Ishikawa (cell line): ENCODE measurements at regions not wholly inside any gene's neighbourhood (a gene's known extent, or its start where the extent isn't known, plus 50 kb on each side); places are given as distances from the start of the nearest gene placed in this dataset.

Experiments
- CEBPB ChIP-seq: IDR thresholded peaks from 2 replicates; pipeline ENCODE4 v1.6.1; 2012
- CREB1 ChIP-seq: IDR thresholded peaks from 2 replicates; pipeline ENCODE4 v1.6.1; 2012; ENCODE audit warnings: low read depth
- EGR1 ChIP-seq: IDR thresholded peaks from 2 replicates; pipeline ENCODE4 v1.6.1; 2012
- EP300 ChIP-seq: IDR thresholded peaks from 2 replicates; pipeline ENCODE4 v1.6.1; 2012; ENCODE audit warnings: borderline replicate concordance
- FOXM1 ChIP-seq: IDR thresholded peaks from 2 replicates; pipeline ENCODE4 v1.6.1; 2012; ENCODE audit warnings: low read depth, borderline replicate concordance
- NFIC ChIP-seq: IDR thresholded peaks from 2 replicates; pipeline ENCODE4 v1.6.1; 2012
- RAD21 ChIP-seq: IDR thresholded peaks from 2 replicates; pipeline ENCODE4 v1.6.1; 2012; ENCODE audit warnings: low read depth
- TAF1 ChIP-seq: IDR thresholded peaks from 2 replicates; pipeline ENCODE4 v1.6.1; 2012; ENCODE audit warnings: low read depth, mild to moderate bottlenecking
- TCF12 ChIP-seq: IDR thresholded peaks from 2 replicates; pipeline ENCODE4 v1.6.1; 2012; ENCODE audit warnings: low read depth
- USF1 ChIP-seq: IDR thresholded peaks from 2 replicates; pipeline ENCODE4 v1.6.1; 2012
- YY1 ChIP-seq: IDR thresholded peaks from 2 replicates; pipeline ENCODE4 v1.6.1; 2012; ENCODE audit warnings: low read depth
- ZBTB7A ChIP-seq: IDR thresholded peaks from 2 replicates; pipeline ENCODE4 v1.6.1; 2012; ENCODE audit warnings: low read depth
- TF ChIP-seq, protein P1 (sequence below): IDR thresholded peaks from 2 replicates; pipeline ENCODE4 v1.6.1; 2012; ENCODE audit warnings: low read depth, mild to moderate bottlenecking
- TF ChIP-seq, protein P2 (sequence below): IDR thresholded peaks from 2 replicates; pipeline ENCODE4 v1.6.1; 2012

DNA sequence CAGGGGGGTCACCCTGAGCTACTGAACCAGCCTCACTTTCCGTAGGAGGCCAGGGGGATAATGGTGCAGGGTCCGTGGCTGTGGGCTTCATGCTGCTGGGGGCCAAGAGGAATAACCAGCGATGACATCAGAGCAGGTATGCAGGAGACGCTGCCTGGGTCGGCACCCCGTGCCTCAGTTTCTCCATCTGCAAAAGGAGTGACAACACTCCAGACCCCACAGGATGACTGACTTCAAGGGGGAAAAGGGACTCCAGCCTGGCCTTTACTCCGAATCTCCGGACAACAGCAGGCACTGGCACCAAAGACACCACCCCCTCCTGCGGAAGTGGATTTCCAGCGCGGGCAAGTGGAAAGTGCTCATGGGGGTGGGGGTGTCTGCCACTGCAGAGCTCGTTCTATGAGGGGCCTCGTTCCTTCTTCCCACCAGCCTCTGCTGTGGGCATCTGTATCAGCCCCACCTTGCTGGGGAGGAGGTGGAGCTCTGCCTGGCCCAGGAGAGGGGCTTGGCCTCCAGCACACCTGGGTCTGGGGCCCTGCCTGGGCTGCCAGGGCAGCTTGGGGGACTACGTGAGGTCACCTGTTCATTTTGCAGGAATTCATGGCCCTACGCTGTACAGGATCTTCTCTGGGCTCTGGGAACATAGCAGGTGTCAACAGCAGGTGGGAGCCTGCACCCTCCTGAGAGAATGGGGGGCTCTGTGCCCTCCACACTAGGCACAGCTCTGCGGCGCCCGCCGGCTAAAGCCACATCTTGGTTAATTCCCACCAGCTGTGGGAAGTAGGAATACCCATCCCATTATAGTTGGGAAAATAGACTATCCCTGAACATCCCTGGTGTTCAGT is 216.6 kb upstream of the C14orf180 start:
- TF ChIP-seq CREB1 (no peak), RAD21 (no peak), ZBTB7A (no peak), EGR1 (no peak), TAF1 (no peak), USF1 (no peak), NFIC (no peak), TCF12 (no peak), YY1 (no peak)
- TF ChIP-seq, protein P1, sequence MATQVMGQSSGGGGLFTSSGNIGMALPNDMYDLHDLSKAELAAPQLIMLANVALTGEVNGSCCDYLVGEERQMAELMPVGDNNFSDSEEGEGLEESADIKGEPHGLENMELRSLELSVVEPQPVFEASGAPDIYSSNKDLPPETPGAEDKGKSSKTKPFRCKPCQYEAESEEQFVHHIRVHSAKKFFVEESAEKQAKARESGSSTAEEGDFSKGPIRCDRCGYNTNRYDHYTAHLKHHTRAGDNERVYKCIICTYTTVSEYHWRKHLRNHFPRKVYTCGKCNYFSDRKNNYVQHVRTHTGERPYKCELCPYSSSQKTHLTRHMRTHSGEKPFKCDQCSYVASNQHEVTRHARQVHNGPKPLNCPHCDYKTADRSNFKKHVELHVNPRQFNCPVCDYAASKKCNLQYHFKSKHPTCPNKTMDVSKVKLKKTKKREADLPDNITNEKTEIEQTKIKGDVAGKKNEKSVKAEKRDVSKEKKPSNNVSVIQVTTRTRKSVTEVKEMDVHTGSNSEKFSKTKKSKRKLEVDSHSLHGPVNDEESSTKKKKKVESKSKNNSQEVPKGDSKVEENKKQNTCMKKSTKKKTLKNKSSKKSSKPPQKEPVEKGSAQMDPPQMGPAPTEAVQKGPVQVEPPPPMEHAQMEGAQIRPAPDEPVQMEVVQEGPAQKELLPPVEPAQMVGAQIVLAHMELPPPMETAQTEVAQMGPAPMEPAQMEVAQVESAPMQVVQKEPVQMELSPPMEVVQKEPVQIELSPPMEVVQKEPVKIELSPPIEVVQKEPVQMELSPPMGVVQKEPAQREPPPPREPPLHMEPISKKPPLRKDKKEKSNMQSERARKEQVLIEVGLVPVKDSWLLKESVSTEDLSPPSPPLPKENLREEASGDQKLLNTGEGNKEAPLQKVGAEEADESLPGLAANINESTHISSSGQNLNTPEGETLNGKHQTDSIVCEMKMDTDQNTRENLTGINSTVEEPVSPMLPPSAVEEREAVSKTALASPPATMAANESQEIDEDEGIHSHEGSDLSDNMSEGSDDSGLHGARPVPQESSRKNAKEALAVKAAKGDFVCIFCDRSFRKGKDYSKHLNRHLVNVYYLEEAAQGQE, result no peak

DNA sequence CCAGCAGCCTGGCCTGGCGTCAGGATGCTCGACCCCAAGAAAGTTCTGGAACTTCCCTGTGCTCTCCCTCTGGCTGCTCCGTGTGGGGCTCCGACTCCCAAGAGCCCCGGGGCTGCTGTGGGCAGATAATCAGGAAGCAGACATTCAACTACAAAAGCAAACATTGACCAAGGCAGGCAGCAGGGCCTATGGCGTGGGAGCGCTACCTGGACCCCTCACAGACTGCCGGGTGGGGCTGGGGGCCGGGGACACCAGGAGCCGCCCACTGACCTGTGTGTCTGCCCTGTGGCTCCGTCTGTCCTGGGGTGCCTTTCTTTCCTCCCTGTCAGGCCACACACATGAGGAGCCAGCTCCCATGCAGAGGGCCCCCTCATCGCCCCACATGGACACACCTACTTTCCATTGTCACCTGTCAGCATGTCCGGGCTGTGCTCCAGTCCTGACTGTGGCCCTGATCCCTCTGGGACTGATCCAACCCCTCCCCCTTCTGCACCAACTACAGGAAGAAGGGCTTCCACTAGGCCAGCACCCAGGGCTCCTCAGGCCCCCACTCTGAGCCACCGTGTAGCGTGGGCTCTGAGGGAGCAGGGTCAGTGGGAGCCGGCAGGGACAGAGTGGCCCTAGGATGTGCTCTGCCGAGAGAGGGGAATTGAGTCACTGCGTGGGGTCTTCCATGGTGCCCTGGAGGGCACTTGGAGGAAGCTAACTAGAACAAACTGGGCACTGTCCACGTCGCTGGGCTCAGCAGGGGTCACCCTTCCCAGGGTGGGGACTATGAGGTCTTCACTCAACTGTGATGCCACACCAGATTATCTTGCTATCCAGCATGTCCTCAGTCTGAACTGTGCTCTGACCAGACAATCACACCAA is 215.4 kb upstream of the C14orf180 start:
- no peak for TF ChIP-seq FOXM1

DNA sequence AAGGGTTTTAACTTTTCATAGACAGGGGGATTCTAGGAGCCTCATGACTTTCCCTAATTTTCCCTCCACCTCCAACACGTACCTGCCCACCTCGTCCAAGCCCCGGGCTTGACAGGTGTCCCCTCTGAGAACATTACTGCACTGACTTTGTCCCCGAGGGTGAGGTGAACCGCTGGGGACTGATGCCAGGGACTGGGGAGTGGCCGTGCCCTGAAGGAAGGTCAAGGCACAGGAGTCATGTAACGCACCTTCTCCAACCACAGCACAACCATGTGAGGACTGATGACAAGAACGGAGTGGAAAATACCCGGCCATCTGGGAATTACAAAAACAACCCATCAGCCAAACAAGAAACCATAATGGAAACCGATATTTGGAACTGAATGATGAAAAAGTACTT is 214.7 kb upstream of the C14orf180 start:
- TF ChIP-seq TAF1 (no peak), CREB1 (no peak), EP300 (no peak), CEBPB (no peak), USF1 (no peak), FOXM1 (no peak), EGR1 (no peak), ZBTB7A (no peak), TCF12 (no peak), YY1 (no peak)
- TF ChIP-seq, protein P2, sequence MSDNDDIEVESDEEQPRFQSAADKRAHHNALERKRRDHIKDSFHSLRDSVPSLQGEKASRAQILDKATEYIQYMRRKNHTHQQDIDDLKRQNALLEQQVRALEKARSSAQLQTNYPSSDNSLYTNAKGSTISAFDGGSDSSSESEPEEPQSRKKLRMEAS, result no peak

DNA sequence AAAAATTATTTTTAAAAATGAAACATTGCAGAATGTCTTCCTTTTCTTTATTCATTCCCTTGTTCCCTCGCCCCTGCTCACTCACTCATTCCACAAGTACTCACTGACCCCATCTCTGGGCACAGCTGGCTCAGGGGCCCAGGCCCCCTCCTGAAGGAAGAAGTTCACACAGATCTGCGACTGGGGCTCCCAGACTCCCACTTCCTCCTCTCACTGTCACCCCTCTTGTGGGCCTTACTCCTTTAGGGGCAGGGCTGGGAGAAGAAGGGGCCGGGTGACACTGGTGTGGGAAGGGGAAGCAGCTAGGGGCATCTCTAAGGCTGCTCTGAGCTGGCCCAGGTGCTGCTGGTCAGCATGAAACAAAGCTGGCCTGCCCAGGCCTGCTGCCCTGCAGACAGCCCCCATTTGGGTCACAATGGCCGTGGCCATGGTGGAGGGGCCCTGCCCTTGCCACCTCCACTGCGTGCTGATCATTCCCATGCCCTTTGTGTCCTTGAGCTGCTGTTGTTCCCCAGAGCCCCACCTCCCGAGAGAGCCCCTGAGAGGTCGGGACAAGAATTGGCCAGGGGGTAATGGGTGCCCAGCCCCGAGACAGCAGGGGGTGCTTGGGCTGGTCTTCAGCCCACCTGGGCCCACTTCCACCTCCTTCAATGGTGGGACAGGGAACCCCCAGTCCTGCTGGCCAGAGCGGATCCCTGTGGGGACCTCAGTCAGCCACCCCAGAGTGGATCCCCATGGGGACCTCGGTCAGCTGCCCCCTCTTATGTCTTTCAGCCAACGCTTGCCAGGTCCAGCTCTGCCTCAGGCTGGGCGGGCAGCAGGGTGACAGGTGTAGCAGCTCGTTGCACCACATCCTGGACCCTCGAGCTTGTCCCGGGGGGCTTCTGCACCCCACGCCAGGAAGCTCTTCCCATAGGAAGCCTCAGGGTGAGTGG is 212.4 kb upstream of the C14orf180 start:
- no peak for TF ChIP-seq ZBTB7A

DNA sequence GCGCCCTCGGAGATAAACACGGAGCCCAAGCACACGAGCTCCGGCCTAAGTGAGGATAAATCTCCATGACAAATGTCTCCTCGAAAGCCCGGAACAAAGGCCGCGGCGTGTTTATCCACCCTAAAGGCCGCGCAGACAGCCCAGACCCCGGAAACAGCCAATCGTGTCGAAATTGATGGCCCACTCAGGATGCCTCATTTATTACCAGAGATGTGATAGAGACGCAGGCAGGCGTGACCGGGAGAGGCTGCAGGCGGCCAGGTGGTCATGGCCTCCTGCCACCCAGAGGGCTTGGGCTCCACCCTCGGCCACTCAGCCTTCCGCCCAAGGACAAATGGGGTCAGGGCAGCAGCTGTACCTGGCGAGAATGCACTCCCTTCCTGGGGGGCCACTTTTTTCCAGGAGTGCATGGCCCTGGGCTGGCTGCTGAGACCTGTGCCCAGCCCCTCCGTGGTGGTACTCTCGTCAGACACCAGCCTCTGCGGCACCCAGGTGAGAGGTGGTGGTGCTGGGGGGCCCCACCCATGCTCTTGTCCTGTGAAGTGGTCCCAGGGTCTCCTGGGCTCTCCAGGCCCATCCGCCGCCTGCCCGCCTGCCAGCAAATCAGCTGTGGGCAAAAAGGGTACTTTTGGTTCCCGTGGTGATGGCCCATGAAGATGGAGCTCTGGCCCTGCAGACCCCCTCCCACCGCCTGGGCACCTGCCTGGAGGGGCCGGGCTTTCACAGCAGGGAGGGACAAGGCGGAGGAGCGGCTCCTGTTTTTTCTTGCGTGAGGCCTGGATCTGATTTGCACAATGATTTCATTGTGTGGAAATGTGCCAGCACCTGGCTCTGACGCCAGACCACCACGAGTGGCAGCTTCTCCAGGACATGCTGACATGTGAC is 211.5 kb upstream of the C14orf180 start:
- TF ChIP-seq RAD21 (no peak), CEBPB (no peak), USF1 (no peak), NFIC (no peak), TCF12 (no peak)
- TF ChIP-seq, protein P1, result no peak
